WTC11 (cell line): ENCODE measurements at regions not wholly inside any gene's neighbourhood (a gene's known extent, or its start where the extent isn't known, plus 50 kb on each side); places are given as distances from the start of the nearest gene placed in this dataset.
A peak's percentile ranks its signal among the peaks of the same experiment; 100 is the strongest.
"Not testable (repeated sequence)": the region's sequence is repeated elsewhere in the genome, so short reads cannot be mapped to it uniquely, and the experiment has no call there.

ENCODE experiments used
- ATAC-seq: fragments of 200-7000 bp; cut with Tn5 transposase; 2 replicates; pipeline ENCODE4 v1.10.0; 2021; ENCODE audit warnings: mild to moderate bottlenecking, moderate library complexity
- CTCF ChIA-PET: fragments of 300-600 bp; sonication (Branson Sonifier 250); formaldehyde crosslinking; loops from one replicate; lab custom pipeline; 2021; ENCODE audit warnings: antibody characterized with exemption; lab: Charles Lee
- POLR2A ChIA-PET: fragments of 350-600 bp; sonication (Branson Sonifier 250); formaldehyde crosslinking; loops from one replicate; lab custom pipeline; 2021; ENCODE audit warnings: antibody characterized with exemption; lab: Charles Lee
- DNase-seq: peaks from one replicate; pipeline ENCODE4 v3.0.0; 2021; ENCODE audit warnings: low spot score
- H3K27ac Mint-ChIP-seq: 2 replicates; pipeline ENCODE4 v1.8.0; 2021; ENCODE audit warnings: mixed read lengths
- H3K27me3 Mint-ChIP-seq: 2 replicates; pipeline ENCODE4 v1.8.0; 2021; ENCODE audit warnings: low read depth, mild to moderate bottlenecking, moderate library complexity, mixed read lengths
- H3K36me3 Mint-ChIP-seq: 2 replicates; pipeline ENCODE4 v1.8.0; 2021; ENCODE audit warnings: mixed read lengths
- H3K4me1 Mint-ChIP-seq: 2 replicates; pipeline ENCODE4 v1.8.0; 2022; ENCODE audit warnings: mixed read lengths
- H3K4me3 Mint-ChIP-seq: 2 replicates; pipeline ENCODE4 v1.8.0; 2021; ENCODE audit warnings: mild to moderate bottlenecking, moderate library complexity, mixed read lengths
- H3K9me3 Mint-ChIP-seq: 2 replicates; pipeline ENCODE4 v1.8.0; 2021; ENCODE audit warnings: mixed read lengths
- AFF4 ChIP-seq: sonication (generic); formaldehyde crosslinking; IDR thresholded peaks from 2 replicates; pipeline ENCODE4 v1.8.1; 2023; ENCODE audit warnings: mild to moderate bottlenecking, missing genetic modification reagents, borderline replicate concordance
- CREM ChIP-seq: sonication (generic); formaldehyde crosslinking; IDR thresholded peaks from 2 replicates; pipeline ENCODE4 v1.8.1; 2022; ENCODE audit warnings: mild to moderate bottlenecking, missing genetic modification reagents, moderate library complexity
- CTCF ChIP-seq: fragments of 200-600 bp; IDR thresholded peaks from 2 replicates; pipeline ENCODE4 v1.8.0; 2022; ENCODE audit warnings: antibody characterized with exemption
- ESRRA ChIP-seq: sonication (generic); formaldehyde crosslinking; IDR thresholded peaks from 2 replicates; pipeline ENCODE4 v1.8.1; 2022; ENCODE audit warnings: mild to moderate bottlenecking, missing genetic modification reagents, borderline replicate concordance
- IRF1 ChIP-seq: sonication (generic); formaldehyde crosslinking; IDR thresholded peaks from 2 replicates; pipeline ENCODE4 v1.8.0; 2023; ENCODE audit warnings: missing genetic modification reagents
- JUN ChIP-seq: sonication (generic); formaldehyde crosslinking; IDR thresholded peaks from 2 replicates; pipeline ENCODE4 v1.8.0; 2023; ENCODE audit warnings: mild to moderate bottlenecking, missing genetic modification reagents
- MAX ChIP-seq: sonication (generic); formaldehyde crosslinking; IDR thresholded peaks from 2 replicates; pipeline ENCODE4 v1.8.0; 2022; ENCODE audit warnings: mild to moderate bottlenecking, missing genetic modification reagents
- MLX ChIP-seq: sonication (generic); formaldehyde crosslinking; IDR thresholded peaks from 2 replicates; pipeline ENCODE4 v1.8.1; 2023; ENCODE audit warnings: mild to moderate bottlenecking, missing genetic modification reagents, moderate library complexity
- MXD4 ChIP-seq: fragments of 250-450 bp; sonication (Bioruptor Pico); IDR thresholded peaks from 2 replicates; pipeline ENCODE4 v1.8.0; 2021; ENCODE audit warnings: mild to moderate bottlenecking, moderate library complexity, borderline replicate concordance
- NFATC4 ChIP-seq: fragments of 250-450 bp; sonication (Bioruptor Pico); IDR thresholded peaks from 2 replicates; pipeline ENCODE4 v1.9.0; 2021; ENCODE audit warnings: mild to moderate bottlenecking
- NR2C2 ChIP-seq: sonication (generic); formaldehyde crosslinking; IDR thresholded peaks from 2 replicates; pipeline ENCODE4 v1.8.0; 2022; ENCODE audit warnings: mild to moderate bottlenecking, missing genetic modification reagents
- SP1 ChIP-seq: sonication (generic); formaldehyde crosslinking; conservative IDR thresholded peaks from 2 replicates; pipeline ENCODE4 v1.8.1; 2022; ENCODE audit warnings: missing genetic modification reagents
- STAT6 ChIP-seq: sonication (generic); formaldehyde crosslinking; conservative IDR thresholded peaks from 2 replicates; pipeline ENCODE4 v1.8.1; 2023; ENCODE audit warnings: mild to moderate bottlenecking, low read depth, missing genetic modification reagents, moderate library complexity
- TP53 ChIP-seq: sonication (generic); formaldehyde crosslinking; IDR thresholded peaks from 2 replicates; pipeline ENCODE4 v1.8.1; 2023; ENCODE audit warnings: mild to moderate bottlenecking, missing genetic modification reagents
- ZBTB21 ChIP-seq: sonication (generic); formaldehyde crosslinking; IDR thresholded peaks from 2 replicates; pipeline ENCODE4 v1.8.1; 2023; ENCODE audit warnings: mild to moderate bottlenecking, missing genetic modification reagents, borderline replicate concordance
- ZNF219 ChIP-seq: sonication (generic); formaldehyde crosslinking; IDR thresholded peaks from 2 replicates; pipeline ENCODE4 v1.8.0; 2023; ENCODE audit warnings: missing genetic modification reagents, mild to moderate bottlenecking, borderline replicate concordance
- ZNF281 ChIP-seq: sonication (generic); formaldehyde crosslinking; IDR thresholded peaks from 2 replicates; pipeline ENCODE4 v1.8.0; 2023; ENCODE audit warnings: mild to moderate bottlenecking, missing genetic modification reagents

- H3K4me3 Mint-ChIP-seq, H3K36me3 Mint-ChIP-seq, POLR2A ChIA-PET, H3K27ac Mint-ChIP-seq, ATAC-seq, H3K4me1 Mint-ChIP-seq, H3K27me3 Mint-ChIP-seq, H3K9me3 Mint-ChIP-seq: not testable (repeated sequence)
- DNase-seq, result peak; percentile 88
- TF ChIP-seq CTCF, result peak; percentile 80
- CTCF ChIA-PET, result interaction anchor here (0.6 to 1.8 kb wide), 5 partner anchors 15 to 116 kb away, joined by 3 to 13 read pairs (median 3); no protein-coding TSS in a partner anchor
These were observed 1395.1 kb downstream of the ADGRL3 start for GRCh38 chr4:62595265-62595664.

GRCh38 chr4:62591756-62592155 is 1391.6 kb downstream of the ADGRL3 start:
- no peaks in the 10 kb centered on the region for H3K4me1 Mint-ChIP-seq

GRCh38 chr4:62588671-62589070 is 1388.5 kb downstream of the ADGRL3 start:
- ChIA-PET CTCF (no interaction called here), POLR2A (no interaction called here)
- peaks cover 17% of the 10 kb centered on the region for H3K36me3 Mint-ChIP-seq
- no peak for TF ChIP-seq ESRRA (CRISPR knock-in tag)
- no peak for TF ChIP-seq MAX (CRISPR knock-in tag)
- TF ChIP-seq ZBTB21 (CRISPR knock-in tag), result no peak
- no peak for TF ChIP-seq AFF4
- TF ChIP-seq NR2C2 (CRISPR knock-in tag), result no peak
- TF ChIP-seq CREM, result no peak
- TF ChIP-seq MXD4, result no peak
- TF ChIP-seq STAT6 (CRISPR knock-in tag), result no peak
- no peak for TF ChIP-seq ZNF281 (CRISPR knock-in tag)
- no peak for TF ChIP-seq CTCF
- TF ChIP-seq MLX (CRISPR knock-in tag), result no peak
- no peak for TF ChIP-seq ZNF219 (CRISPR knock-in tag)
- TF ChIP-seq IRF1 (CRISPR knock-in tag), result no peak
- no peak for TF ChIP-seq NFATC4 (CRISPR knock-in tag)
- no peak for TF ChIP-seq TP53 (CRISPR knock-in tag)
- H3K4me3 Mint-ChIP-seq, result no peak overlapping the region
- no peak overlapping the region for H3K27ac Mint-ChIP-seq
- DNase-seq (no peak), ATAC-seq (no peak)
- H3K9me3 Mint-ChIP-seq, result peaks cover 31% of the 10 kb centered on the region
- H3K27me3 Mint-ChIP-seq, result no peaks in the 10 kb centered on the region
- no peaks in the 10 kb centered on the region for H3K4me1 Mint-ChIP-seq

More at GRCh38 chr4:62591756-62592155, 1391.6 kb downstream of the ADGRL3 start:
- POLR2A ChIA-PET, result no interaction called here
- peaks cover 17% of the 10 kb centered on the region for H3K36me3 Mint-ChIP-seq
- H3K9me3 Mint-ChIP-seq, result peaks cover 29% of the 10 kb centered on the region
- H3K27me3 Mint-ChIP-seq, result no peaks in the 10 kb centered on the region
- TF ChIP-seq SP1 (CRISPR knock-in tag) (no peak), JUN (CRISPR knock-in tag) (no peak)
- TF ChIP-seq, all 79 proteins: peak for 0
- DNase-seq, result no peak
- Mint-ChIP-seq H3K27ac (no peak overlapping the region), H3K4me3 (no peak overlapping the region)
- CTCF ChIA-PET, result no interaction called here
- ATAC-seq, result no peak
